Superior temporal gyrus (tissue), 1 donor: ENCODE measurements at regions not wholly inside any gene's neighbourhood (a gene's known extent, or its start where the extent isn't known, plus 50 kb on each side); places are given as distances from the start of the nearest gene placed in this dataset.

Experiments used
- DNase-seq: peaks from one replicate; pipeline ENCODE4 v3.0.0-alpha.2; 2016; ENCODE audit errors: extremely low spot score

DNA sequence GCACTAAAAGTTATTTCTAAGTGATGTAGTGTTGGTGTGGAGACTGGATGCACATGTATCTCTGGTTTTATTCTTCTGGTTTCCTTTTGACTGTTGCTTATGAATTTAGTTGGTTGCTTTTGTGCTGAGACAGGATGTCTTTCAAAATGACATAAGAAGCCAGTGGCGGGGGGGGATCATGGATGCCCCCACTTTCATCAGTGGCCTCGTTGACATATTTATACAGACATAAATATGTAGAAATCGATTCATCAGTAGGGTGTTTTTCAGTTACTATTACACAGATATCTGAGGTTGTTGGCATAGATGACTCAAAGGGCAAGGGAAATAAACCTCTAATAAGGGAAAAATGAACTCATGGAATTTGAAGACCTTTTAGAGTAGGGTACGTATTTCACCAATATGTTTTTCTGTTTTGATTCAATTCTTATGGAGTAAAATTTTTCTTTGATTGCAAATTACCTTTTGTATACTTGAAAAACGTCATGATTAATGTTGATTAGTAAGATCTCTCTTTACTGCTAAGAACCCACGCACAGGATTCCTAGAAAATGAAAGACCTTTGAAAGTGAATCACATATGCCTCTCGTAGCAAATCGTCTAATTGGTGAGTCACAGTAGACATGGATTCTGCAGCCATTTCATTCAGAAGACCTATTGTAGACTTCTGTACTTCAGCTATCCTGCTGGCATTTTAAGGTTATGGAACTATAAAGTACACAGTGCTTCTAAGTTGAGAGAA lies 97.4 kb upstream of the RBMS3 start:
- DNase-seq: no peak

DNA sequence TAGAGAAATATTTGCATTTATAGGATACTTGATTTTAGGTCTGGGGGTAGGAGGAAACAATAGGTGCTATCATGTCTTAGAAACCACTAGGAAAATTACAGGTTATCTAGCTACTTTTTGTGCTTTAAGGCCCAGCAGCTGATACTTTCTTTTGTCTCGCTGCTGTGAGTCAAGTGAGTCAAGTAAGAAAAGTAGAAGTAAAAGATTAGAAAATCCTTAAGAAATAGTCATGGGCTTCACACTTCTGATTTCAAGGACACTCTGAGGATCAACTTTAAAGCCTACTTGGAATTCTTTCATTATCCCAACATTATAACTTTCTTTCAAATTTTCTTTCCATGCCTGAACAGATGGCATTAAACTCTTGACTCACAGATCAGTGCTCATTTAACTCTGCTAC lies 95.2 kb upstream of the RBMS3 start:
- no peak for DNase-seq

DNA sequence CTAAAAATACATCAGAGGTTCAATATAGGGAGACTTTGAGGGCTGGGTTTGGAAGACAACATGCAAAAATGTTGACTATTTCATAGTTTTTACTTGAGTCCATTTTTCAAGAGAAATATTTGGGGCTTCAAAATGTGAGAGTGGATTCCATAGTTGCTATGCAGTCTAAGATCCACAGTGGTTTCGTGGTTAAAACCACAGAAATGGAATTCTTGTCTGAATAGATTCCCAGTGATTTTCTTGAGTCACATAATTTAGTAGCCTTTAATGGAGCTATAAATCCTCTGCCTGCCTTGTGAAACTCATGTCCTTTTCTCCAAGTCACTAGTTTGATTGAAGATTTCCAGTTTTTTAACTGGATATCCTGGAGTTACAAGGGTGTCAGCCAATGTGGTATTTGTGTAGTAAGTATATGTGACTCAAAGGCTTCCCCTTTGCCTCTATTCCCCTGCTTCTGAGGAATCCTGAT lies 94.7 kb upstream of the RBMS3 start:
- no peak for DNase-seq

DNA sequence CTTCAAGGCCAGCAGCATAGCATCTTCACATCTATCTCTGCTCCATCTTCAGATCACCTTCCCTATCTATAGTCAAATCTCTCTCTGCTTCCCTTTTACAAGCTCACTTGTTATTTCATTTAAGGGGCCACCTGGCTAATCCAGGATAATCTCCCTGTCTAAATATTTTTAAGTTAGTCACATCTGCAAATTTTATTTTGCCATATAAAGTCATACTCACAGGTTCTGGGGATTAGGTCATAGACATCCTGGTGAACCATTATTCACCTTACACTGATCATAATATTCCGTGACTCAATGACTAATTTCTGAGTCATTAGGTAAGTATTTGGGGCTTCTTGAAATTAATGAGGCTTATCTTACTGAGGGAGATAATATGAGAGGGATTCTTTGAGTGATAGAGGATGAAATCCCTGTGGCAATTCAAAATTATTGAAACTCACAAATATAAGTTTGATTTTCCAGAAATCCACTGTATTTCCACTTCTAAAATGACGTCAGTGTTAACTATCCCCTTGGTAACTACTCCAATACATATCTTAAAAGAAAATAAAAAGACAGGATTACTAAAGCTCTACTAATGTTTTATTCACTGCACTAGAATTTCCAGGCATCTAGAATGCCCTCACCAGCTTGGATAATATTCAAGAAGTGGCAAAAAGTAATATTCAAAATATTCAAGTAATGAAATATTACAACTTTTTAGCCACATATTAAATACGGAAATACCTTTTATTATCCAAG lies 93.7 kb upstream of the RBMS3 start:
- DNase-seq: no peak

DNA sequence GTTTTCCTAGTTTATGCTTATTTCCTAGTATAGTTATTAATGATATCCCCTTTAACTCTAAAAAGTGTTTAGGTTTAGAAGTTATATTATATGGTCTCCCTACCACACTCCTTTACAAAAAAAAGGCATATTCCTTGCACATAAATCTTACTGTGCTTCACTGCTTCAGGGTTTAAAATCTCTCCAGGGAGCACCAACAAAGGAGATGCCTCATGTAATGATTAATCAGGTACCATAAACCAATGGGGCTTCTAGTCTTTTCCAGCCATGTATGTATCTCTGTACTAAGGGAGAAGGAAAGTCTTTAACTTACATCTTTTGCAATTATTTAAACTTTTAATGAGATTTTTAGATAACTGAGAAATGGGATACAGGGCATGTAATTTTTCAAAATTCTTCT lies 91.5 kb upstream of the RBMS3 start:
- DNase-seq: no peak

DNA sequence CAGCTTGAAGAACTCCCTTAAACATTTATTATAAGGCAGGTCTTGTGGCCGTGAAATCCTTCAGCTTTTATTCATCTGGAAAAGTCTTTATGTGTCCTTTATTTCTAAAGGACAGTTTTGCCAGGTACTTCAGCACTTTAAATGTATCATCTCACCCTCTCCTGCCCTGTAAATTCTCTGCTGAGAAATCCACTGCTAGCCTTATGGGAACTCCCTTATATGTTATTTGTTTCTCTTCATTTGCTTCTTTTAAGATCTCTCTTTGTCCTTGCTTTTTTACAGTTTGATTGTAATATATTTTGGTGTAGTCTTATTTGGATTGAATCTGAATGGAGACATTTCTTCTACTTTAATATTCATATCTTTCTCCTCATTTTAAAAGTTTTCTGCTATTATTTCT lies 86.7 kb upstream of the RBMS3 start:
- DNase-seq: no peak

DNA sequence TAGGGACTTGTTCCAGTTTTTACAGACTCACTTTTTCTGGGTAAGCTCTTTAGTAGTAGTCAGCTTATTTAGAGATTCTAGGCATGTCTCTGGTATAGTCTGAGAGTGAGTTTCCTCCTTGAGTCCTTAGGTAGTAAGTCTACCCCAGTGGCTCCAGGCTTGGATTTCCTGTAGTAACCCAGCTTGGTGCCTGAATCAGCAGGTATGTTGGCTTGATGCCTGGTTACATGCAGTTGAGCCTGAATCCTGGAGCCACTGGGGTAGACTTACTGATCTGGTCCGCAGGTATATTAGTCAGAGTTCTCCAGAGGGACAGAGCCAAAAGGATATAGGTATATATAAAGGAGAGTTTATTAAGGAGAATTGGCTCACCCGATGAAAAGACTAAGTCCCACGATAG lies 85.8 kb upstream of the RBMS3 start:
- DNase-seq: no peak

DNA sequence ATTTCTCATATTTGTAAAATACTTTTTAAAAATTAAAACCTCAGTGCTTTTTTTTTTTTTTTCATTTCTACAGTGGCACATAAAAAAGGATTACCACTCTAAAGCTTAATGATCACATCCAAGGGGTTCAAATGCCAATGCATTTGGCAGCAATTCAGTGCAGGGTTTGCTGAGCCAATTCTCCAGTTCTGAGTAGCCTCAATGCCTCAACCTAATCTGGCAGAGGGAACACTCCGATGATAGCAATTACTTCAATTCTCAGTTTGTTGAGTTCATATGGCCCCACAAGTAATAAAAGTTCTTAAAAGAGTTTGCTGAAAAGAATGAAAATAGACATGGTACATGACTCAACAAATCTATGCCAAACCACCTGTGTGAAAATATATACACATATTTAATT lies 79.3 kb upstream of the RBMS3 start:
- DNase-seq: no peak

DNA sequence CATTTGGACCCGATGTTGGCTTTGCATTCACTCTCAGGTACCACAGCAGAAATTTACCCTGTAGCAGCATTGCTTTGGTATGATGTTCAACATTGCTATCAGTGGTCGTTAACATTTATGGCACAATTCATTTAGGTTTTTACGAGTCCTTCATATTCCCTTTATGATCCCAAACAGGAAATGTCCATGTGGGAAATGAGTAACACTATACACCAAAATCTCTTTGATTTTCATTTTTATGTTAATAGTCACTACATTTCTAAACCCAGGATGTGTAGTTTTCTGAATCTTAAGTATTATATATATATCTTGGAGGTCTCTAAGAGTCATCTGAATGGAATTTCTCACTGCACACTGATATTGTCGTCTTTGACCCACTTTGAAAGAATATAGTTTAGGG lies 78.5 kb upstream of the RBMS3 start:
- DNase-seq: no peak

DNA sequence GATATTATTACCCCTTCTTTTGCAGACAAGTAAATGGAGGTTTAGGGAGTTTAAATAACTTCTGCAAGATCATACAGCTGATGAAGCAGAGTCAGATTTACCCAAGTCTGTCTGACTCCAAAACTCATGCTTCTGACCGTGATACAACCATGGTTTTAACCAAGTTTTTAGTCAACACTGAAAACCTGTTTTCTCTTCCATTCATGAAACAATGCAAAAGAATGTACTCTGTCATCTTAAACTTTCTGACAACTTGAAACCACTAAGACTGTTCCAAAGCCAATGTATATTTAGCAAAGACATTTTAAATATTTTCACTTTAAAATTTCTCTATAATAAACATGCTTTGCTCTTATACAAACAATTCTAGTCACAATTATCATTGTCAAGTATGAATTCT lies 77.0 kb upstream of the RBMS3 start:
- DNase-seq: no peak

DNA sequence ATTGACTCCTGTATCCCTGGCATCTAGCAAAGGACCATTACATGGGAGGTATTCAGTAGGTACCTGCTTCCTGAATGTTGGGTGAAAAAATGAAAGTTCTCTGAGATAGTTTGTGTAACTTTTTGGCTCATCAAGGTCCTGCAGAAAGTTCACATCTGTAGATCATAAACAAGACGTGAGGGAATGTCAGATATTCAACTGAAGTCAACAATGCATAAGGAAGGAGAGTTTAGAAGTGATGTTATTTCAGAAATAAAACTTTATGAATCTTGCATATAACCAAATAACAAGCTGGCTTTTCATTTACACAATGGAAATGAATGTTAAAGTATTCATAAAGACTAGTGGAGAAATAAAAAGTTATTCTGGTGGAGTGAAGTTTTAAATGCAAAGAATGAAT lies 73.4 kb upstream of the RBMS3 start:
- no peak for DNase-seq

DNA sequence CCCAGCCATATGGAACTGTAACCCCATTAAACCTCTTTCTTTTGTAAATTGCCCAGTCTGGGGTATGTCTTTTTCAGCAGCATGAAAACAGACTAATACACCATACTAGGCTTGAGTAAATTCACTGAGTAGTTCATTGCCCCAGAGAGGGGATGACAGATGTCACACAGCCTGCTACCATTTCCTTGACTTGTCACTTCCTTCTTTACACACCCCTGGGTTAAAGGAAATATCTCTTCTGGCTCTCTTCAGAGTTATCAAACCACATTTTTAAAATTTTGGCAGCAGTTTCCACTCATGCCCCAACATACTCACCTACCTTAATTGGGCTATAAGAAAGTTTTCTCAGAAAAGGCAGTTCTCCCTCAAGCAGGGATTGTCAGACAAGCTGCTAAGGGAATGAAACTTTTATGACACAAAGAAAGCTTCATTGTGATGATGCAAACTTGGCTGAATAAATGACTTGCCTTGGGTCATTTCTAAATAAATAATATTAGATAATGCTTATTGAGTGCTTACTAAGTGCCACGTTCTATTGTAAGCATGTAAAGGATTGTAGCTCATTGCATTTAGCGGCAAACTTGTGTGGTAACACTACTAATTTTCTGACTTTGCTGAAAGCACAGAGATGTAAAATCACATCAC lies 68.0 kb upstream of the RBMS3 start:
- no peak for DNase-seq

DNA sequence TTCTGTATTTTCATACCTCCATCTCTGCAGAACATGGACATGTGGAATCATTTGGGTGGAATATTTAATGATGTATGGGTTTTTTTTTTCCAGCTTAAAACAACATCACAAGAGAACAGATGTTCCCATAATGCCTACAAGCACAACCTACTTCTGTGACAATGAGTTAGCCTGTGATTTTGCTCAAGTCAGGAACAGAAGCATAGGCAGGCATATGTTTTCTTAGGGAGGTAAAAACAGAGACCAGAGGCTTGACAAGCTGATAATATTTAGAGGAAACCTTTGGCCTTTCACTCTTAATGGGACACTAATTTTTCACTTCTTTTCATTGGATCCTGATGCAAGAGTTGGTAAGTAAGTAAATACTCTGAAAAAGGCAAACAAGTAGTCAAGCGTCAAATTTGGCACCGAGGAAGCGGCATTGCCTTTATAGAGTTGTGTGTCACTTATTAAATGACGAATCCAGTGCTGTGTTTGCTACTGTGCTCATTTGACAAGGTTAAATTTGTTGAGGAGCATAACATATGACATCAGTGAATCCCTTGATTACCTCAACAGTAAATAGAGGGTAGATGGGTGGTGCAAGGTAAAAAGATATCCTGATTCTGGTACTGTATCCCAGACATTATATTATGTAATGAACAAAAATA lies 66.7 kb upstream of the RBMS3 start:
- DNase-seq: no peak

DNA sequence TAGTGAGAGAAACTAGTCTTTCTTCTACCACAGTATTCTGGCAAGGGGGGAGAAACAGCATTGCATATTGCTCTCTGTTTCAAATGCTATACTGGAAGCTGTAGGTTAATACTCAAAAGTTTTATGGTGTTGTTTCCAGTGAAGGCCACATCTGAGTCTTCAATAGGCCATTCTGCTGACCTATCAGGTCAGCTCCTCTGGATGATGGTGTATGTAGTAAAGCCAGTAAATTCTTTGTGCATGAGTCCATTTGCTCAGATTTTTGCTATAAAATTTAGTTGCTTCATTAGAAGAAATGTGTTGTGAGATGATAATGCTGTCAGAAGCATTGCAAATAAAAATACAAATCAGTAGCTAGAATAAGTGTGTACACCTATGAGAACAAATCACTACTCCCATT lies 64.9 kb upstream of the RBMS3 start:
- no peak for DNase-seq

DNA sequence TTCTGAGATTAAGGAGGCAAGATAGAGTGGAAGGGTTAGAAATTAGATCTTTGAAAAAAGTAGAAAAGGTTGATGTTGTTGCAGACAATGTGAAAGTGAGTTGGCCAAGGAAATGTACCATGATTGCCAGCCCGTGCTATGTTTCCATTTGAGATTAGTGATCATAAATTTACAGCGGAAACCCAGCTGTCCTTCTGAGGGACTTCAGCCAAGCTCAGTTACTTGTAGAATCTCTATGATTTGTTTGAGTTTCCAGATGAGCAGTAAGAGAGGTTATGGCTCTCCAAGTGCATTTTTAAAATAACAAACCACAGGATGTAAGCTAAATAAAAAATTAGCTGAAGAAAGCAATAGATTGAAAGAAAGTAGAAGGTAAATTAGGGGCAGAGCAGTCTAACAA lies 54.2 kb upstream of the RBMS3 start:
- no peak for DNase-seq

DNA sequence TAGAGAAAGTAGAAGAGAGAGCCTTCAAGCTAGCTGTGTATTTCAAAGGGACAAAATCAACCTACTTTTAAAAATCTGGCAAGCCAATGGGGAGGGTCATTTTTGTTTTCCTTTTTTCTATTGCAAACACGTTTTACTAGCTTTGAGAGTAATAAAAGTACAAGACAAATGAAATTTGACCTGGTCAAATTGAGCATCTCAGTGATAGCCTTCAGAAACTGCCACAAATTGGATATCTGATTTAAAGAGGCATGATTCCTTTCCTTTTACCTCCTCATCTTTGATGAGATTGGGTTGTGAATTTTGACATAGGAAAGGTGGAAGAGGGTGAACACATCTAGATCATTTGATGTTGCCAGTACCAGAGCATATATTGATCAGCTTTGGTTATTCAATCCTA lies 53.6 kb upstream of the RBMS3 start:
- no peak for DNase-seq
